Motor neuron (in vitro differentiated cells): ENCODE measurements at regions not wholly inside any gene's neighbourhood (a gene's known extent, or its start where the extent isn't known, plus 50 kb on each side); places are given as distances from the start of the nearest gene placed in this dataset.
A peak's percentile ranks its signal among the peaks of the same experiment; 100 is the strongest.

ENCODE experiments used
- ATAC-seq, 8 experiments: fragments of 200-7000 bp; cut with Tn5 transposase; replicated peaks in 6 of 8; 2 replicates each; pipeline ENCODE4 v1.8.0; 2021; ENCODE audit warnings: mild to moderate bottlenecking in 8 of 8, moderate library complexity in 8 of 8
- H3K27ac ChIP-seq, 2 donors: fragments of 250-450 bp; sonication (Bioruptor Pico); 2 replicates each; pipeline ENCODE4 v1.9.0; 2021; ENCODE audit warnings: antibody characterized with exemption in 2 of 2, mild to moderate bottlenecking in 2 of 2, moderate library complexity in 1 of 2
- H3K4me1 ChIP-seq, 2 donors: fragments of 250-450 bp; sonication (Bioruptor Pico); replicated peaks in 1 of 2; 2 replicates each; pipeline ENCODE4 v1.6.1; 2021; ENCODE audit warnings: antibody characterized with exemption in 2 of 2, mild to moderate bottlenecking in 2 of 2, moderate library complexity in 1 of 2
- H3K4me3 ChIP-seq, 5 donors: fragments of 250-450 bp; sonication (Bioruptor Pico); 2 replicates each; pipeline ENCODE4 v1.9.0; 2021; ENCODE audit warnings: antibody characterized with exemption in 5 of 5, mild to moderate bottlenecking in 5 of 5, moderate library complexity in 4 of 5
- WGBS, 10 experiments: fragments of 450-650 bp; shearing (Covaris generic); methylation state at CpG; one replicate each; pipeline ENCODE4 v1.0.0; 2022; 5-methylcytosine and 5-hydroxymethylcytosine counted together
- in situ Hi-C, 9 experiments: fragments of 400-800 bp; cut with MboI; loops; one replicate each; pipeline ENCODE4 v1.15.0; 2021; ENCODE audit warnings: low sequenced_read_pairs in 9 of 9, low pct_unique_long_range_greater_than_20kb in 2 of 9; ENCODE audit not compliant: unreplicated experiment in 9 of 9

- in situ Hi-C loops, result no loop called here
- Histone ChIP-seq H3K4me3 (no peak overlapping the region), H3K4me1 (no peaks in the 10 kb centered on the region), H3K27ac (no peak overlapping the region)
- no peak for ATAC-seq
- 6 to 95% (median 77%) methylated on average over 1 to 2 of the region's 2 CpGs for WGBS, 10 experiments
Measured at GRCh38 chr5:105782501-105782900, 1888.2 kb downstream of the EFNA5 start.

GRCh38 chr5:105773241-105773640 is 1897.5 kb downstream of the EFNA5 start:
- WGBS, 10 experiments, result 20 to 93% (median 61%) methylated on average over 1 to 3 of the region's 3 CpGs
- Histone ChIP-seq H3K4me1 (peaks cover 0 to 6% of the 10 kb centered on the region in 2 donors), H3K4me3 (no peak overlapping the region), H3K27ac (no peak overlapping the region)
- ATAC-seq, result no peak
- in situ Hi-C loops, result no loop called here

GRCh38 chr5:105767267-105767666 is 1903.5 kb downstream of the EFNA5 start:
- WGBS, 10 experiments, result 20 to 100% (median 89%) methylated on average over 1 to 2 of the region's 2 CpGs; no CpG with 5 or more reads in 1 of the 10 experiments
- in situ Hi-C loops, result no loop called here
- ATAC-seq, result no peak

GRCh38 chr5:105762728-105763127 is 1908.0 kb downstream of the EFNA5 start:
- no peak overlapping the region for H3K27ac ChIP-seq
- WGBS, 10 experiments, result 0 to 60% (median 0%) methylated on average over 1 of the region's 1 CpG; no CpG with 5 or more reads in 5 of the 10 experiments
- in situ Hi-C loops, result no loop called here
- no peak overlapping the region for H3K4me3 ChIP-seq
- H3K4me1 ChIP-seq, result peaks cover 0 to 7% of the 10 kb centered on the region in 2 donors
- no peak for ATAC-seq

More at GRCh38 chr5:105767267-105767666, 1903.5 kb downstream of the EFNA5 start:
- H3K27ac ChIP-seq, result no peak overlapping the region
- H3K4me3 ChIP-seq, result no peak overlapping the region
- H3K4me1 ChIP-seq, result peaks cover 0 to 10% of the 10 kb centered on the region in 2 donors

- 0 to 100% (median 100%) methylated on average over 1 of the region's 1 CpG; no CpG with 5 or more reads in 3 of the 10 experiments for WGBS, 10 experiments
- H3K4me3 ChIP-seq, result no peak overlapping the region
- no peaks in the 10 kb centered on the region for H3K4me1 ChIP-seq
- ATAC-seq, result peak in 1 of 8 experiments; percentile 88
- no peak overlapping the region for H3K27ac ChIP-seq
- in situ Hi-C loops, result no loop called here
Measured at GRCh38 chr5:105754056-105754455, 1916.7 kb downstream of the EFNA5 start.

GRCh38 chr5:105752801-105753200 is 1917.9 kb downstream of the EFNA5 start:
- ATAC-seq, result peak in 2 of 8 experiments; percentile 43 to 55
- in situ Hi-C loops, result no loop called here
- WGBS, 10 experiments, result 14 to 100% (median 77%) methylated on average over 1 to 3 of the region's 3 CpGs; no CpG with 5 or more reads in 2 of the 10 experiments
- no peak overlapping the region for H3K27ac ChIP-seq
- H3K4me3 ChIP-seq, result no peak overlapping the region
- no peaks in the 10 kb centered on the region for H3K4me1 ChIP-seq

GRCh38 chr5:105751908-105752307 is 1918.8 kb downstream of the EFNA5 start:
- Histone ChIP-seq H3K27ac (no peak overlapping the region), H3K4me3 (no peak overlapping the region), H3K4me1 (no peaks in the 10 kb centered on the region)
- in situ Hi-C loops, result no loop called here
- peak in 1 of 8 experiments; percentile 52 for ATAC-seq

- Histone ChIP-seq H3K4me3 (no peak overlapping the region), H3K4me1 (no peaks in the 10 kb centered on the region), H3K27ac (no peak overlapping the region)
- in situ Hi-C loops, result no loop called here
- ATAC-seq, result no peak
Measured at GRCh38 chr5:105745111-105745510, 1925.6 kb downstream of the EFNA5 start.

- Histone ChIP-seq H3K4me1 (no peaks in the 10 kb centered on the region), H3K4me3 (no peak overlapping the region), H3K27ac (no peak overlapping the region)
- in situ Hi-C loops, result no loop called here
- no peak for ATAC-seq
- WGBS, 10 experiments, result 0 to 100% (median 66%) methylated on average over 1 to 3 of the region's 3 CpGs; no CpG with 5 or more reads in 2 of the 10 experiments
Measured at GRCh38 chr5:105740242-105740641, 1930.5 kb downstream of the EFNA5 start.

- ATAC-seq, result no peak
- in situ Hi-C loops, result no loop called here
Measured at GRCh38 chr5:105739732-105740131, 1931.0 kb downstream of the EFNA5 start.

GRCh38 chr5:105735704-105736103 is 1935.0 kb downstream of the EFNA5 start:
- in situ Hi-C loops, result no loop called here
- no peak overlapping the region for H3K27ac ChIP-seq
- no peak overlapping the region for H3K4me3 ChIP-seq
- H3K4me1 ChIP-seq, result peaks cover 0 to 5% of the 10 kb centered on the region in 2 donors
- ATAC-seq, result no peak

More at GRCh38 chr5:105739732-105740131, 1931.0 kb downstream of the EFNA5 start:
- H3K4me3 ChIP-seq, result no peak overlapping the region
- no peaks in the 10 kb centered on the region for H3K4me1 ChIP-seq
- no peak overlapping the region for H3K27ac ChIP-seq

- peak; percentile 54 to 99 (median 98) for ATAC-seq
- in situ Hi-C loops, result no loop called here
- Histone ChIP-seq H3K27ac (no peak overlapping the region), H3K4me3 (no peak overlapping the region), H3K4me1 (peaks cover 0 to 8% of the 10 kb centered on the region in 2 donors)
- 0 to 100% (median 71%) methylated on average over 1 of the region's 1 CpG; no CpG with 5 or more reads in 2 of the 10 experiments for whole genome bisulfite sequencing, 10 experiments
Measured at GRCh38 chr5:105730982-105731381, 1939.8 kb downstream of the EFNA5 start.

- ATAC-seq, result no peak
- Histone ChIP-seq H3K4me1 (peaks cover 0 to 5% of the 10 kb centered on the region in 2 donors), H3K4me3 (no peak overlapping the region), H3K27ac (no peak overlapping the region)
- in situ Hi-C loops, result no loop called here
- WGBS, 10 experiments, result 0 to 100% (median 70%) methylated on average over 1 to 3 of the region's 4 CpGs; no CpG with 5 or more reads in 4 of the 10 experiments
Measured at GRCh38 chr5:105726093-105726492, 1944.6 kb downstream of the EFNA5 start.

- no peak for ATAC-seq
- 0 to 100% (median 48%) methylated on average over 1 of the region's 1 CpG; no CpG with 5 or more reads in 2 of the 10 experiments for WGBS, 10 experiments
- in situ Hi-C loops, result no loop called here
Measured at GRCh38 chr5:105708442-105708841, 1962.3 kb downstream of the EFNA5 start.

More at GRCh38 chr5:105708442-105708841, 1962.3 kb downstream of the EFNA5 start:
- H3K27ac ChIP-seq, result no peak overlapping the region
- H3K4me1 ChIP-seq, result no peaks in the 10 kb centered on the region
- H3K4me3 ChIP-seq, result no peak overlapping the region
